RWPE1 (cell line): ENCODE measurements at regions not wholly inside any gene's neighbourhood (a gene's known extent, or its start where the extent isn't known, plus 50 kb on each side); places are given as distances from the start of the nearest gene placed in this dataset.

Source experiments
- CTCF ChIA-PET: fragments of 350-600 bp; sonication (Branson Sonifier 250); formaldehyde crosslinking; extraction: SDS; loops from one replicate; lab custom pipeline; 2021; lab: Yijun Ruan, JAX
- POLR2A ChIA-PET: fragments of 400-600 bp; formaldehyde crosslinking; extraction: SDS; loops from one replicate; lab custom pipeline; 2020; ENCODE audit warnings: antibody characterized with exemption; ENCODE audit not compliant: low non-redundant PET; lab: Yijun Ruan, JAX
- DNase-seq: peaks from one replicate; pipeline ENCODE4 v3.0.0; 2012; ENCODE audit warnings: low spot score
- H3K27ac ChIP-seq: fragments of 450-650 bp; 2 replicates; pipeline ENCODE4 v1.5.1; 2017
- TF ChIP-seq, protein P1 (sequence below): fragments of 450-650 bp; conservative IDR thresholded peaks from 2 replicates; pipeline ENCODE4 v1.5.1; 2017; ENCODE audit warnings: low read depth, mild to moderate bottlenecking

- no peak overlapping the region for H3K27ac ChIP-seq
- ChIA-PET CTCF (no interaction called here), POLR2A (no interaction called here)
- TF ChIP-seq, protein P1, sequence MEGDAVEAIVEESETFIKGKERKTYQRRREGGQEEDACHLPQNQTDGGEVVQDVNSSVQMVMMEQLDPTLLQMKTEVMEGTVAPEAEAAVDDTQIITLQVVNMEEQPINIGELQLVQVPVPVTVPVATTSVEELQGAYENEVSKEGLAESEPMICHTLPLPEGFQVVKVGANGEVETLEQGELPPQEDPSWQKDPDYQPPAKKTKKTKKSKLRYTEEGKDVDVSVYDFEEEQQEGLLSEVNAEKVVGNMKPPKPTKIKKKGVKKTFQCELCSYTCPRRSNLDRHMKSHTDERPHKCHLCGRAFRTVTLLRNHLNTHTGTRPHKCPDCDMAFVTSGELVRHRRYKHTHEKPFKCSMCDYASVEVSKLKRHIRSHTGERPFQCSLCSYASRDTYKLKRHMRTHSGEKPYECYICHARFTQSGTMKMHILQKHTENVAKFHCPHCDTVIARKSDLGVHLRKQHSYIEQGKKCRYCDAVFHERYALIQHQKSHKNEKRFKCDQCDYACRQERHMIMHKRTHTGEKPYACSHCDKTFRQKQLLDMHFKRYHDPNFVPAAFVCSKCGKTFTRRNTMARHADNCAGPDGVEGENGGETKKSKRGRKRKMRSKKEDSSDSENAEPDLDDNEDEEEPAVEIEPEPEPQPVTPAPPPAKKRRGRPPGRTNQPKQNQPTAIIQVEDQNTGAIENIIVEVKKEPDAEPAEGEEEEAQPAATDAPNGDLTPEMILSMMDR: no peak
- DNase-seq: no peak
Observed at GRCh38 chr7:67890316-67890715, 893.7 kb downstream of the TYW1 start.

DNA sequence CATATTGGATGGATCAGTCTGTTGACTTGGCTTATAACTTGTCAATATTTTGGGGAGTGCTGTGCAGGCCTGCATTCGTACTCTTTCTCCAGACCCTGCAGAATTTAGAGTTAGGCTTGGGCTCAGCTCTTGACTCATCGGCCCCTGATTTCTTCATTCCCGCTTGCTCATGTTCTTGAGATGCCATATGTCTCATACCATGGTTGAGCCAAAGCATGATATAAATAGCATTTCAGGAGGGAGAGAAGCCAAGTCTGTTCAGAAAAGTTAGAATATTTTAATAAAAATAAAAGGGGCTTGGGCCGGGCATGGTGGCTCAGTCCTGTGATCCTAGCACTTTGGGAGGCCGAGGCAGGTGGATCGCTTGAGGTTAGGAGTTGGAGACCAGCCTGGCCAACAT is 898.1 kb downstream of the TYW1 start:
- TF ChIP-seq, protein P1: no peak
- ChIA-PET POLR2A (no interaction called here), CTCF (interaction anchor here (0.6 kb wide), 1 partner anchor 71 kb away, joined by 3 read pairs; no protein-coding TSS in a partner anchor)
- no peak overlapping the region for H3K27ac ChIP-seq
- DNase-seq: no peak

- ChIA-PET POLR2A (no interaction called here), CTCF (interaction anchor here (0.6 kb wide), 1 partner anchor 51 kb away, joined by 3 read pairs; no protein-coding TSS in a partner anchor)
- DNase-seq: no peak
- no peak overlapping the region for H3K27ac ChIP-seq
- TF ChIP-seq, protein P1: no peak
Observed at GRCh38 chr7:67896721-67897120, 900.1 kb downstream of the TYW1 start.

DNA sequence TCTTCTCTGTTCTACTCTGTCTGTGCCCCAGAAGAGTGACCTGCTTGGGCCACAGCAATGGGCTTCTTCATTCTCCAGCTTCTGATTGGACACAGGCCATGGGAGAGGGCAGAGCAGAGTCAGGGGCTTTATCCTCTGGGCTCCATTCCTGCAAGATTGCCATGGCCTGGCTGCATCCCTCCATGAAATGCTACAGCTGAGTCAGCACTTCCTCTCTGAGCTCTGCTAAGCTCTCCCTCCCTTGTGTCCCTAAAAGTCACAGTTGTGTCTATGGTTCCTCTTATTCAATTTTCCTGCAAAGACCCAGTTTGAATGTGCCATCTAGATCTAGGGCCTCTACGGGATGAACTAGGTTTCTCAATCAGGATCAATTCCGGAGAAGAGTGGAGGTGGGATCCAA is 903.8 kb downstream of the TYW1 start:
- TF ChIP-seq, protein P1: no peak
- POLR2A ChIA-PET: no interaction called here
- no peak overlapping the region for H3K27ac ChIP-seq
- no peak for DNase-seq
- CTCF ChIA-PET: no interaction called here

DNA sequence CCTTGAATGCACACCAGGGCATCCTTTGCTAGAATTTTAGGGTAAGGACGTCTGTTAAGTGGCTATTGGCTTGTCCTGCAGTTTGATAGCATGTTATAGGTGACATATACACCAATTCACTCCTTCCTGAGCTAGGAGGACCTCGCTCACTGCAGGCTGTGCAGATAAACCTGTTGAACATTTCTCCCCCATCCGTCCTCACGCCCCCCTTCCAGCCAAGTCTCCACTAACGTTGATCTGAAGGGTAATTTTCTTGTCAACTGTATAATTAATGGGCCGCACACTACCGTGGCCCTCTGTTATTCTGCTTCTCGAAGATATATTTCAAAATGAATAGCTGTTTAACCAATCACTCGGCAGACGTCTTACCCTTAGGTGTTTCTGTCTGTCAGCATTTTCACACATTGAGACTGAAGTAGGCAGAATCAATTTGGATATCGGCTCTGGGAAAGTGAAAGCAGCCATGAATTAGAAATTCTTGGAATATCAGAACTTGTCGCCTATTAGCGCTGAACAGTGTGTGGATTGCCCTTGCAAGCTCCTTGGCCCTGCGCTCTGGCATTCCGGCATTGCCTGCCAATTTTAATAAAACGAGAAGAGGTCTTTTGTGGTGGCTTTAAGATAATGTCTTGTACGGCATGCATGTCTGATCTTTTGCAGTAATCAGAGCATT is 905.3 kb downstream of the TYW1 start:
- TF ChIP-seq, protein P1: no peak
- POLR2A ChIA-PET: no interaction called here
- no peak overlapping the region for H3K27ac ChIP-seq
- CTCF ChIA-PET: no interaction called here
- no peak for DNase-seq

DNA sequence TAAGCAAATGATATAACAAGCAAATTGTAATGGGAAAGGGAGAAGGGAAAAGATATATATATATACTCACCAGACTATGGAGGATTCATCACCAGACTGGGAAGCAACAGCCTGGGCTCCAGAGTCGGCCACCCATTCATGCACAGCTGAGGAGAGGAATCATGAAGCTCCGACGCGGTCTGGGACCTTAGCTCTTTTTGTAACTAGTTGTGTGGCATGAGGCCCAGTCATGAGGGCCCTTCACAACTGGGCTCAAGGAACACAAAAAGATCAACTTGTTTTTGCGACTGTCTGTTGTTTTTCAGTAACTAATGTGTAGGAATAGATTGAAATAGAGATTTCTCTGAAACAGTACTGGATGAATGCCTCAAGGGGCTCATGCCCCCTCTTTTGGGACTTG is 911.2 kb downstream of the TYW1 start:
- no peak for DNase-seq
- TF ChIP-seq, protein P1: no peak
- POLR2A ChIA-PET: no interaction called here
- no peak overlapping the region for H3K27ac ChIP-seq
- CTCF ChIA-PET: no interaction called here
